LNCaP clone FGC (cell line): ENCODE measurements at regions not wholly inside any gene's neighbourhood (a gene's known extent, or its start where the extent isn't known, plus 50 kb on each side); places are given as distances from the start of the nearest gene placed in this dataset.

Experiments
- DNase-seq: peaks from one replicate; pipeline ENCODE4 v3.0.0-alpha.2; 2011; ENCODE audit warnings: low read depth
- H3K4me3 ChIP-seq: 2 replicates; pipeline ENCODE4 v1.5.1; 2011; ENCODE audit warnings: mild to moderate bottlenecking, low read depth, low read length, control low read depth
- CTCF ChIP-seq: IDR thresholded peaks from 2 replicates; pipeline ENCODE4 v1.5.1; 2012; ENCODE audit warnings: mild to moderate bottlenecking; ENCODE audit not compliant: control insufficient read depth, insufficient read depth; ENCODE audit errors: extremely low read depth

GRCh38 chr3:81132995-81133394 lies 628.5 kb downstream of the GBE1 start:
- no peak overlapping the region for H3K4me3 ChIP-seq
- no peak for TF ChIP-seq CTCF
- DNase-seq = no peak

GRCh38 chr3:81105789-81106488 lies 655.5 kb downstream of the GBE1 start:
- TF ChIP-seq CTCF = no peak
- peak; percentile 35 for DNase-seq
- no peak overlapping the region for H3K4me3 ChIP-seq

GRCh38 chr3:81105206-81105605 lies 656.2 kb downstream of the GBE1 start:
- TF ChIP-seq CTCF = no peak

GRCh38 chr3:81097889-81098288 lies 663.6 kb downstream of the GBE1 start:
- peak; percentile 18 for DNase-seq
- TF ChIP-seq CTCF = no peak
- no peak overlapping the region for H3K4me3 ChIP-seq

More at GRCh38 chr3:81105206-81105605, 656.2 kb downstream of the GBE1 start:
- H3K4me3 ChIP-seq = no peak overlapping the region
- no peak for DNase-seq

- TF ChIP-seq CTCF = no peak
- no peak for DNase-seq
- no peak overlapping the region for H3K4me3 ChIP-seq
Measured at GRCh38 chr3:81095956-81096355, 665.5 kb downstream of the GBE1 start.

GRCh38 chr3:81094986-81095385 lies 666.5 kb downstream of the GBE1 start:
- no peak for TF ChIP-seq CTCF
- H3K4me3 ChIP-seq = no peak overlapping the region
- DNase-seq = no peak

- no peak for TF ChIP-seq CTCF
- DNase-seq = no peak
Measured at GRCh38 chr3:81087607-81088006, 673.8 kb downstream of the GBE1 start.

More at GRCh38 chr3:81087607-81088006, 673.8 kb downstream of the GBE1 start:
- H3K4me3 ChIP-seq = no peak overlapping the region
